ENCODE measurements at regions not wholly inside any gene's neighbourhood (a gene's known extent, or its start where the extent isn't known, plus 50 kb on each side); places are given as distances from the start of the nearest gene placed in this dataset.
A peak's percentile ranks its signal among the peaks of the same experiment; 100 is the strongest.

DNA sequence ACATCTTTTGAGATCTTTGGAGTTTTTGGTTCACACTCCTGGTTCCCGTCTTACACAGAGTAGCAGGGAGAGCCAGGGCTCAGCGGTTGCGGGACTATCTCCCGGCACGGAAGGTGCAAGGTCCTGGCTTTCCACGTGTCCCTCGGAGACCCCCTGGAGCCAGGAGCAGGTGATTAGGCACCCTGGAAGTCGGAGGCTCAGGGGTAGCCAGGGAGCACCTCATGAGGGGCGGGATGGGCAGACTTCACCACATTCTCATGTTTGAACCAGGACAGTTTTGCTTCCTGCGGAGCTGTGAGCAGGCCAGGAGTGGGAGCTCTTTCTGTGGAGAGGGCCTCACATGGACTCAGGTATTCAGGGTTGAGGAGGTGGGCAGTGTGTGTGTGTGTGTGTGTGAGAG, 273.7 kb upstream of the IRX1 start:
- H3K27ac ChIP-seq, result no peak overlapping the region
- DNase-seq, result no peak
- intact Hi-C loops (cut with DNase I), result no loop called here
- no peaks in the 10 kb centered on the region for H3K36me3 ChIP-seq
- H3K9me3 ChIP-seq, result no peaks in the 10 kb centered on the region
- no peaks in the 10 kb centered on the region for H3K27me3 ChIP-seq
- no peak for ATAC-seq
- TF ChIP-seq, protein P1, sequence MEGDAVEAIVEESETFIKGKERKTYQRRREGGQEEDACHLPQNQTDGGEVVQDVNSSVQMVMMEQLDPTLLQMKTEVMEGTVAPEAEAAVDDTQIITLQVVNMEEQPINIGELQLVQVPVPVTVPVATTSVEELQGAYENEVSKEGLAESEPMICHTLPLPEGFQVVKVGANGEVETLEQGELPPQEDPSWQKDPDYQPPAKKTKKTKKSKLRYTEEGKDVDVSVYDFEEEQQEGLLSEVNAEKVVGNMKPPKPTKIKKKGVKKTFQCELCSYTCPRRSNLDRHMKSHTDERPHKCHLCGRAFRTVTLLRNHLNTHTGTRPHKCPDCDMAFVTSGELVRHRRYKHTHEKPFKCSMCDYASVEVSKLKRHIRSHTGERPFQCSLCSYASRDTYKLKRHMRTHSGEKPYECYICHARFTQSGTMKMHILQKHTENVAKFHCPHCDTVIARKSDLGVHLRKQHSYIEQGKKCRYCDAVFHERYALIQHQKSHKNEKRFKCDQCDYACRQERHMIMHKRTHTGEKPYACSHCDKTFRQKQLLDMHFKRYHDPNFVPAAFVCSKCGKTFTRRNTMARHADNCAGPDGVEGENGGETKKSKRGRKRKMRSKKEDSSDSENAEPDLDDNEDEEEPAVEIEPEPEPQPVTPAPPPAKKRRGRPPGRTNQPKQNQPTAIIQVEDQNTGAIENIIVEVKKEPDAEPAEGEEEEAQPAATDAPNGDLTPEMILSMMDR (IDR thresholded peaks at IDR 0.05), result no peak
- H3K4me1 ChIP-seq, result no peaks in the 10 kb centered on the region
- H3K4me3 ChIP-seq, result no peak overlapping the region

DNA sequence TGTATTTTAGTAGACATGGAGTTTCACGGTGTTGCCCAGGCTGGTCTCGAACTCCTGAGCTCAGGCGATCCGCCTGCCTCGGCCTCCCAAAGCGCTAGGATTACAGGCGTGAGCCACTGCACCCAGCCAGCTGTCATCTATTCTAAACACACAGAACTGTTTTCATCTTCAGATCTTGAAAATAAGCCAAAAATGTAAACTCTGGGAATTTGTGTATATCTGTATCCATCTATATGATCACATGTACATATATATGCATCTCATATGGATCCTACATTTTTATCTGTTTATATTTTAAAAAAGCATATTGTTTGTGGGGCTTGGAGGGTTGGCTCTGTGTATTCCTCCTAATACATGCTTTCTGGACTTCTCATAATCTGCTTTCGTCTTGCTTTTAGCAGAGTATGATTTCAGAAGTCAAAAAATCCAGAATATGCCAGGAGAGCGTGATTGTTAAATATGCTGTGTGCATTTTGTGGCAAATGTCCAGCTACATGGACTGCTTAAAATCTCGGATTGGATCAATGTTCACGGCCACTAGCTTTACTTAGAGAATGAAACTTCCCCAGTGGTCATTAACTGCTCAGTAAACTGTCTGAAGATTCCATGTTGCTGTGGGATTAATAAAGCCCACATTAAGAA, 274.4 kb upstream of the IRX1 start:
- Histone ChIP-seq H3K27ac (no peak overlapping the region), H3K27me3 (no peaks in the 10 kb centered on the region), H3K4me1 (no peaks in the 10 kb centered on the region), H3K36me3 (no peaks in the 10 kb centered on the region), H3K9me3 (no peaks in the 10 kb centered on the region), H3K4me3 (no peak overlapping the region)
- DNase-seq (no peak), ATAC-seq (no peak)
- TF ChIP-seq, protein P1 (IDR thresholded peaks at IDR 0.05), result no peak
- intact Hi-C loops (cut with DNase I), result no loop called here

DNA sequence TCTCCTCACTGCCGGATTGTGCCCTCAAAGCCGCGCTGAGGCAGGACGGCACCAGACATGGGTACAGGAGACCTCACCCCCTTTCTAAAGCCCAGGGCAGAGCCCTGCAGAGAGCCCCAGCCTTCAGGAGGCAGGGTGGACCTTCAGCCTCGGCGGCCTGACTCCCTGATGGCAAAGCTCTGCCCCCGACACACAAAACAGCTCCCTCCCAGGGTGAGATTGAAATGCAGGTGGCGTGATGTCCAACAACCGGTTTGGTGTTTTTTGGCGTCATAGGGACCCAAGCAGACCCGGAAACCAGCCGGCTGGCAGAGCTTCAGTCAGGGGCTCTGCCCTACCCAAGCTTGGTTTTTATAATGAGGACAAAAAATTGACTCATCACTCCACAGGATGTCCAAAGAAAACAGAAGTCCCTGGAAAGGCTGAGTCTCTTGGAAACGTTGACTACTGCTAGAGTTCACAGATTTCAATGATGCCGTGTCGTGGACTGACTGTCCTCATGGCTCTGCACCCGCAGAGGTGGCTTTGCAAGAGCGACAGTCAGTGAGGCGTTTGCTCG, 275.2 kb upstream of the IRX1 start:
- ATAC-seq (no peak), DNase-seq (peak; percentile 22)
- H3K27ac ChIP-seq, result no peak overlapping the region
- H3K27me3 ChIP-seq, result no peaks in the 10 kb centered on the region
- H3K36me3 ChIP-seq, result no peaks in the 10 kb centered on the region
- intact Hi-C loops (cut with DNase I), result no loop called here
- no peaks in the 10 kb centered on the region for H3K9me3 ChIP-seq
- H3K4me3 ChIP-seq, result no peak overlapping the region
- no peaks in the 10 kb centered on the region for H3K4me1 ChIP-seq
- TF ChIP-seq, protein P1 (IDR thresholded peaks at IDR 0.05), result no peak

DNA sequence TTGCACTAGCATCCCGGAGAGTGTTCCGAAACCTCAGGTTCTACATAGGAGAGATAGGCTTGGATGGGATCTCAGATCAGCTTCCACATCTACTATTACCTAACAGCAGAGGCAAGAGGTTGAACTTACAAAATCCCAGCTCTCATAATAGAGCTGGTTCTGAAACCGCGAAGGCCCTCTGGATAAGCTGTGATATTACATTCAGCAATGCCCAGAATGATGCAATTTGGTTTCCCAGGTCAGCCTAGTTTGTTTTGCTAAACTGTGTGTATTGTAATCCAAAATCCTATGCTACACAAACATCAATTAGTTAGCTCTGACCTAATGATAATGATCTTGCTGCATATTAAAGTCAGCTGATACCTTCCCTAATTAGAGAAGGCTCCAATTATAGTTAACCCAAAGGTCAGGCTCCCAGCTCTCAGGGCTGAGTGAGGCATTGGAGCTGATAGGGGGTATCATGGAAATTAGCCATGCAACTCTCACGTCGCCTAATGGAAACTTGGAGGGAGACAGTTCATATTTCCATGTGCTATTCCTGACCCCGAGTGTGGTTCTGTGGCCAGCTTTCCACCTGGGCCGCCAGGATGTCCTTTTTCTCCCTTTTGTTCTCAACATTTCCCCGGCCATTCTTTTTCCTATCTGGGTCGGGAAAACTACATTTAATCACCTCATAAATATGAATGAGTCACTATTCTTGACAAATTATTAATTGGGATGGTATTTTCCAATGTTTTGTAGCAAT, 278.4 kb upstream of the IRX1 start:
- ATAC-seq (no peak), DNase-seq (no peak)
- intact Hi-C loops (cut with DNase I), result no loop called here
- no peak overlapping the region for H3K4me3 ChIP-seq
- TF ChIP-seq, protein P1 (IDR thresholded peaks at IDR 0.05), result no peak
- H3K4me1 ChIP-seq, result no peaks in the 10 kb centered on the region
- no peaks in the 10 kb centered on the region for H3K27me3 ChIP-seq
- H3K36me3 ChIP-seq, result no peaks in the 10 kb centered on the region
- H3K27ac ChIP-seq, result no peak overlapping the region
- H3K9me3 ChIP-seq, result no peaks in the 10 kb centered on the region

DNA sequence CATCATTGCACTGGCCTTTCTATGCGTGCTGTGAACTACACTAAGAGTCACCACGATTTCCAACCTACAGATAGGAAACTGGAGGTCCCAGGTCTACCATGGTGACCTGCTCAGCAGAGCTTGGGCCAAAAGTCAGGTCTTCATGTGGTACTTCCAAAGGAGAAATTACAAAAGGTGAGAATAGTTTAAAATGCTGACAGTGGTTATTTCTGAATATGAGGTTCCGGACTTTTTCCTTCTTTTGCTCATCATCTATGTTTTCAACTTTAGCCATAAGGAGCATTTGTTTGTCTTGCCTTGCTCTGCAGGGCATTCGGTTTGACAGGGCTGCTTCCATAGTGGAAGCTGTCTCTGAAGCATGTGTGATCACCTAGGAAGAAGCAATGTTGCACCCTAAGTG, 282.1 kb upstream of the IRX1 start:
- intact Hi-C loops (cut with DNase I), result no loop called here
- H3K4me1 ChIP-seq, result no peaks in the 10 kb centered on the region
- no peaks in the 10 kb centered on the region for H3K9me3 ChIP-seq
- H3K4me3 ChIP-seq, result no peak overlapping the region
- H3K27me3 ChIP-seq, result no peaks in the 10 kb centered on the region
- no peak for ATAC-seq
- no peaks in the 10 kb centered on the region for H3K36me3 ChIP-seq
- DNase-seq, result no peak
- TF ChIP-seq, protein P1 (IDR thresholded peaks at IDR 0.05), result no peak
- H3K27ac ChIP-seq, result no peak overlapping the region

All from upper lobe of right lung (tissue), 1 donor.